Left ventricle myocardium inferior (tissue), 1 donor: ENCODE measurements at regions not wholly inside any gene's neighbourhood (a gene's known extent, or its start where the extent isn't known, plus 50 kb on each side); places are given as distances from the start of the nearest gene placed in this dataset.

Experiments
- DNase-seq: peaks from one replicate; pipeline ENCODE4 v3.0.0-alpha.2; 2020
- H3K27ac ChIP-seq: fragments of 200-600 bp; replicated peaks from 2 replicates; pipeline ENCODE4 v1.8.0; 2021
- H3K27me3 ChIP-seq: fragments of 200-600 bp; 2 replicates; pipeline ENCODE4 v1.8.0; 2021; ENCODE audit warnings: low read depth
- H3K36me3 ChIP-seq: fragments of 200-600 bp; 2 replicates; pipeline ENCODE4 v1.8.0; 2021
- H3K4me1 ChIP-seq: fragments of 200-600 bp; 2 replicates; pipeline ENCODE4 v1.8.0; 2021
- H3K4me3 ChIP-seq: fragments of 200-600 bp; 2 replicates; pipeline ENCODE4 v1.8.0; 2021; ENCODE audit warnings: mild to moderate bottlenecking, moderate library complexity
- H3K9me3 ChIP-seq: fragments of 200-600 bp; replicated peaks from 2 replicates; pipeline ENCODE4 v1.8.0; 2021
- CTCF ChIP-seq: fragments of 200-600 bp; IDR thresholded peaks from 2 replicates; pipeline ENCODE4 v1.8.0; 2021; ENCODE audit warnings: antibody characterized with exemption, mild to moderate bottlenecking, borderline replicate concordance
- intact Hi-C: fragments of 100-400 bp; cut with micrococcal nuclease; formaldehyde crosslinking; loops from one replicate; pipeline ENCODE4 v1.11.0; 2022
- donor health status: DM: no; HTN: yes; CAD: no; lungs with severe emphysema.

- intact Hi-C loops: no loop called here
- no peaks in the 10 kb centered on the region for H3K27me3 ChIP-seq
- no peak overlapping the region for H3K4me3 ChIP-seq
- no peak for DNase-seq
- no peaks in the 10 kb centered on the region for H3K36me3 ChIP-seq
- H3K4me1 ChIP-seq: peaks cover 21% of the 10 kb centered on the region
- no peak overlapping the region for H3K27ac ChIP-seq
- H3K9me3 ChIP-seq: no peaks in the 10 kb centered on the region
- TF ChIP-seq CTCF: no peak
These were observed 362.0 kb upstream of the BOD1L1 start for GRCh38 chr4:13989501-13989900.

- Histone ChIP-seq H3K4me1 (peaks cover 13% of the 10 kb centered on the region), H3K27me3 (no peaks in the 10 kb centered on the region)
These were observed 363.4 kb upstream of the BOD1L1 start for GRCh38 chr4:13990596-13991589.

GRCh38 chr4:13992041-13992440 is 364.5 kb upstream of the BOD1L1 start:
- Histone ChIP-seq H3K36me3 (no peaks in the 10 kb centered on the region), H3K27ac (no peak overlapping the region), H3K4me1 (peaks cover 5% of the 10 kb centered on the region), H3K27me3 (no peaks in the 10 kb centered on the region), H3K9me3 (no peaks in the 10 kb centered on the region), H3K4me3 (no peak overlapping the region)
- no peak for TF ChIP-seq CTCF
- no peak for DNase-seq
- intact Hi-C loops: no loop called here

More at GRCh38 chr4:13990596-13991589, 363.4 kb upstream of the BOD1L1 start:
- H3K27ac ChIP-seq: no peak overlapping the region
- no peaks in the 10 kb centered on the region for H3K36me3 ChIP-seq
- DNase-seq: no peak
- no peak overlapping the region for H3K4me3 ChIP-seq
- intact Hi-C loops: no loop called here
- H3K9me3 ChIP-seq: no peaks in the 10 kb centered on the region
- no peak for TF ChIP-seq CTCF

GRCh38 chr4:13992975-13993520 is 365.5 kb upstream of the BOD1L1 start:
- no peak for TF ChIP-seq CTCF
- intact Hi-C loops: no loop called here

GRCh38 chr4:13994016-13994415 is 366.5 kb upstream of the BOD1L1 start:
- intact Hi-C loops: no loop called here
- no peak for DNase-seq
- Histone ChIP-seq H3K36me3 (no peaks in the 10 kb centered on the region), H3K27me3 (no peaks in the 10 kb centered on the region), H3K27ac (no peak overlapping the region), H3K4me1 (peaks cover 5% of the 10 kb centered on the region), H3K4me3 (no peak overlapping the region), H3K9me3 (no peaks in the 10 kb centered on the region)
- no peak for TF ChIP-seq CTCF

More at GRCh38 chr4:13992975-13993520, 365.5 kb upstream of the BOD1L1 start:
- H3K27ac ChIP-seq: no peak overlapping the region
- H3K9me3 ChIP-seq: no peaks in the 10 kb centered on the region
- H3K36me3 ChIP-seq: no peaks in the 10 kb centered on the region
- peaks cover 5% of the 10 kb centered on the region for H3K4me1 ChIP-seq
- no peak for DNase-seq
- no peak overlapping the region for H3K4me3 ChIP-seq
- no peaks in the 10 kb centered on the region for H3K27me3 ChIP-seq
